ENCODE measurements at regions not wholly inside any gene's neighbourhood (a gene's known extent, or its start where the extent isn't known, plus 50 kb on each side); places are given as distances from the start of the nearest gene placed in this dataset.

DNA sequence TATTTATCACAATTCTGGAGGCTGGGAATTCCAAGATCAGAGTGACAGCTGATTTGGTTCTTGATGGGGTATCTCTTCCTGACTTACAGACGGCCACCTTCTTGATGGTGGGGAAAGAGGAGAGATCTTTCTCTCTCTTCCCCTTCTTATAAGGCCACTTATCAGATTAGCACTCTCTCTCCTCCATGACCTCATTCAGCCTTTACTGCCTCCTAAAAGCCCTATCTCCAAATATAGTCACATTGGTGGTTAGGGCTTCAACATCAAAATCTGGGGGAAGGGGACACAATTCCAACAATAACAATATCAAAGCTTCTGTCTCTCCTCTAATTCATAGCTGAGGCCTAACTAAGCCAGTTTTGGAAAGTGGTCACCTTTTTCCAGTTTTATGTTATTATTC, 91.7 kb upstream of the MBNL1 start:
- Histone ChIP-seq H3K27ac (ENCODE audit: low read depth, low read length) (no peak overlapping the region), H3K27me3 (ENCODE audit: control insufficient read depth in 1 of 2, insufficient read depth in 2 of 2, low read length in 2 of 2) (no peaks in the 10 kb centered on the region), H3K4me3 (ENCODE audit: low read depth in 1 of 2, low read length in 2 of 2) (no peak overlapping the region), H3K9ac (ENCODE audit: low read depth in 1 of 2, low read length in 2 of 2) (no peak overlapping the region), H3K4me1 (ENCODE audit: control insufficient read depth in 1 of 2, insufficient read depth in 2 of 2, low read length in 2 of 2) (no peaks in the 10 kb centered on the region), H3K9me3 (ENCODE audit: control insufficient read depth in 1 of 2, low read length in 2 of 2) (no peaks in the 10 kb centered on the region), H3K36me3 (ENCODE audit: control insufficient read depth in 1 of 2, insufficient read depth in 2 of 2, low read length in 2 of 2) (no peaks in the 10 kb centered on the region)

DNA sequence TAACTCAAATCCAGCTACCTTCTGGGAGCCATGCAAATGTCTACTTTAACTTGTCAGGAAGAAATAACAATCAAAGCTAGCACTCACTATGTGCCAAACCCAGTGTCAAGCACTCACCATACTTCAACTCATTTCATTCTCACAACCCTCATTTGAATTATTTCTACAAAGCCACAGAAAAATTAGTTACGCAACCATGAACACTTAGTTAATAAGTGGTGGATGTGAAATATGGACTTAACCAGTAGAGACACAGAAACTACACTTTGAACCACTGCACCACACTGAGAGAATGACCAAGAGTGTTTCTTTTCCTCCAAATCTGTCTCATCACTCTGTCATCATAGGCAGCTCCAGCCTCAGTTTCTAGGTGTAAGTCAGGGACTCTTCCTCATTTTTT, 91.0 kb upstream of the MBNL1 start:
- no peak overlapping the region for H3K9ac ChIP-seq (ENCODE audit: low read depth in 1 of 2, low read length in 2 of 2)
- no peaks in the 10 kb centered on the region for H3K9me3 ChIP-seq (ENCODE audit: control insufficient read depth in 1 of 2, low read length in 2 of 2)
- H3K4me3 ChIP-seq (ENCODE audit: low read depth in 1 of 2, low read length in 2 of 2): no peak overlapping the region
- no peaks in the 10 kb centered on the region for H3K4me1 ChIP-seq (ENCODE audit: control insufficient read depth in 1 of 2, insufficient read depth in 2 of 2, low read length in 2 of 2)
- H3K27me3 ChIP-seq (ENCODE audit: control insufficient read depth in 1 of 2, insufficient read depth in 2 of 2, low read length in 2 of 2): no peaks in the 10 kb centered on the region
- no peak overlapping the region for H3K27ac ChIP-seq (ENCODE audit: low read depth, low read length)
- no peaks in the 10 kb centered on the region for H3K36me3 ChIP-seq (ENCODE audit: control insufficient read depth in 1 of 2, insufficient read depth in 2 of 2, low read length in 2 of 2)

DNA sequence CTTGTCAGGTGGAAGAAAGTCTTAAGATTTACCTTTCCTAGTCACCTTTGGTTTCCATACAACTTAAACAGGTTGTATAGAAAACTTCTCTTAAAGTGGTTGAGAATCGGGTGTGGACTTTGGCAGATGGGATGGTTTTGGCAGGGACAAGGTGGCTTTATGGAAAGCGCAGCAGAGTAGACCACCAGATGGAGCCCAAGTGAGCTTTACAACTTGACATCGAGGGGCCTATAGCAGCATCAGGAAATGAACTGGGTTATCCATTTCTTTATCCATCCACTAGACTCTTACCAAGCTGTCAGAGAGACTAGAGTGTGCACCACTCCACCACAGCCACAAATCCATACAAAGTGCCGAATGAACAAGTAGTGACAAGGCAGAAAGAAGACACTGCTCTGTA, 85.3 kb upstream of the MBNL1 start:
- no peak overlapping the region for H3K27ac ChIP-seq (ENCODE audit: low read depth, low read length)
- no peaks in the 10 kb centered on the region for H3K27me3 ChIP-seq (ENCODE audit: control insufficient read depth in 1 of 2, insufficient read depth in 2 of 2, low read length in 2 of 2)
- no peak overlapping the region for H3K4me3 ChIP-seq (ENCODE audit: low read depth in 1 of 2, low read length in 2 of 2)
- no peaks in the 10 kb centered on the region for H3K9me3 ChIP-seq (ENCODE audit: control insufficient read depth in 1 of 2, low read length in 2 of 2)
- H3K4me1 ChIP-seq (ENCODE audit: control insufficient read depth in 1 of 2, insufficient read depth in 2 of 2, low read length in 2 of 2): no peaks in the 10 kb centered on the region
- no peaks in the 10 kb centered on the region for H3K36me3 ChIP-seq (ENCODE audit: control insufficient read depth in 1 of 2, insufficient read depth in 2 of 2, low read length in 2 of 2)
- H3K9ac ChIP-seq (ENCODE audit: low read depth in 1 of 2, low read length in 2 of 2): no peak overlapping the region

DNA sequence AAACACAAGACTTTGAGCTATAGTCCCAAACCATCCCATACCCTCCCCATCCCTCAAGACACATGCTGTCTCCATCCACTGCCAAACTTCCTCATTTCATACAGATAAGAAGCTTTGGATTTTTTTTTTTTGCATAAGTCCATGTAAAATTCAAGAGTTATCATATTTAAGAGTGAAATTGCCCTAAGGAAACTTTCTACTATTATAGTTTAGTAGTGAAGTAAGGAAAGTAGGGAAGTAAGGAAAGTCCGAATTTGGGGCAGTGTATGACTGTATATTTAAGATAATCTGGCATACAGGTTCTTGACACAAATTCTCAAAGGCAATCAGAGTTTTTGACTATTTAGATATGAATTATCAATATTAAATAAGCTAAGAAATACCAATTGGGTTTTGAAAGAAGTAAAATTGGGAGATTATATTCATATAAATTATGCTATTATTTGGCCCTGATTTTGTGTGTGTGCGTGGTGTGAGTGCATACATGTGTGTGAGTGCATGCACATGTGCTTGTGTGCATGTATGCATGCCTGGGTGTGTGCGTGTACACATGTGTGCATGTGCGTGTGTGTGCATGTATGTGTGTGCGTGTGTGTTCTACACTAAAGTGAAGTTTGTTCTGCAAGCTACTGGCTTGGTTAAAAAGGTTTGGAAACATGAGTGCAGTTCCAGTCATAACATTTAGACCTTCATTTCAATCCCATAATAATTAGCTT, 83.6 kb upstream of the MBNL1 start:
- H3K36me3 ChIP-seq (ENCODE audit: control insufficient read depth in 1 of 2, insufficient read depth in 2 of 2, low read length in 2 of 2): no peaks in the 10 kb centered on the region
- H3K27me3 ChIP-seq (ENCODE audit: control insufficient read depth in 1 of 2, insufficient read depth in 2 of 2, low read length in 2 of 2): no peaks in the 10 kb centered on the region
- H3K4me1 ChIP-seq (ENCODE audit: control insufficient read depth in 1 of 2, insufficient read depth in 2 of 2, low read length in 2 of 2): no peaks in the 10 kb centered on the region
- H3K4me3 ChIP-seq (ENCODE audit: low read depth in 1 of 2, low read length in 2 of 2): no peak overlapping the region
- H3K9me3 ChIP-seq (ENCODE audit: control insufficient read depth in 1 of 2, low read length in 2 of 2): no peaks in the 10 kb centered on the region
- H3K27ac ChIP-seq (ENCODE audit: low read depth, low read length): no peak overlapping the region
- H3K9ac ChIP-seq (ENCODE audit: low read depth in 1 of 2, low read length in 2 of 2): no peak overlapping the region

DNA sequence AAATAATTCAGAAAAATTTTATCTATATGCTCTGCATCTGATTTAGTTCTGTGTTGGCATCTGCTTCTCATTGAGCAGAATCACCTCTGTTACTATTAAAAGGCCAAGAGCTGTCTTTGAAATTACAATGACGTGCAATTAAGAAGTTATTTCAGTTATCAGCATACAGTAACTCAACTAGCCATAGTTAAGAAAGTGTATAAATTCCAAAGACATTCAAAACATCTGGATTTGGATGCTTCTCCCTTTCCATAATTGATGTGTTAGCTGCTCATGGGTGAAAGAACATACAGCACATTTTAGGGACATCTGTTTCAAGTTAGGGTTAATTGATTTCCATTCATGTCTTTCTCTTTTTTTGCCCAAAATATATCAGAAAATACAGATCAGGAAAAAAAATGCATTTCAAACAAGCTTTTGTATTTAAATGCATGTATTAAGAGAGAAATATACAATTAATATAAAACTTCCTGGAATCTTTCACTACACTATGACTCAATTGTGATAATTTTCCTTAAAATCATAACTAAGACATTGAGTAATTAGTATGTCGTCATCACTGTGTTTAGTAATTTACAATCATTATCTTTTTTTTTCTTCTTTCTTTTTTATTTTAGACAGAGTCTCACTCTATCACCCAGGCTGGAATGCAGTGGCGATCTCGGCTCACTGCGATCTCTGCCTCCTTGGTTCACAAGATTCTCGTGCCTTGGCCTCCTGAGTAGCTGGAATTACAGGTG, 82.7 kb upstream of the MBNL1 start:
- Histone ChIP-seq H3K4me1 (ENCODE audit: control insufficient read depth in 1 of 2, insufficient read depth in 2 of 2, low read length in 2 of 2) (no peaks in the 10 kb centered on the region), H3K4me3 (ENCODE audit: low read depth in 1 of 2, low read length in 2 of 2) (no peak overlapping the region), H3K27me3 (ENCODE audit: control insufficient read depth in 1 of 2, insufficient read depth in 2 of 2, low read length in 2 of 2) (no peaks in the 10 kb centered on the region), H3K9me3 (ENCODE audit: control insufficient read depth in 1 of 2, low read length in 2 of 2) (no peaks in the 10 kb centered on the region), H3K27ac (ENCODE audit: low read depth, low read length) (no peak overlapping the region), H3K36me3 (ENCODE audit: control insufficient read depth in 1 of 2, insufficient read depth in 2 of 2, low read length in 2 of 2) (no peaks in the 10 kb centered on the region), H3K9ac (ENCODE audit: low read depth in 1 of 2, low read length in 2 of 2) (no peak overlapping the region)

DNA sequence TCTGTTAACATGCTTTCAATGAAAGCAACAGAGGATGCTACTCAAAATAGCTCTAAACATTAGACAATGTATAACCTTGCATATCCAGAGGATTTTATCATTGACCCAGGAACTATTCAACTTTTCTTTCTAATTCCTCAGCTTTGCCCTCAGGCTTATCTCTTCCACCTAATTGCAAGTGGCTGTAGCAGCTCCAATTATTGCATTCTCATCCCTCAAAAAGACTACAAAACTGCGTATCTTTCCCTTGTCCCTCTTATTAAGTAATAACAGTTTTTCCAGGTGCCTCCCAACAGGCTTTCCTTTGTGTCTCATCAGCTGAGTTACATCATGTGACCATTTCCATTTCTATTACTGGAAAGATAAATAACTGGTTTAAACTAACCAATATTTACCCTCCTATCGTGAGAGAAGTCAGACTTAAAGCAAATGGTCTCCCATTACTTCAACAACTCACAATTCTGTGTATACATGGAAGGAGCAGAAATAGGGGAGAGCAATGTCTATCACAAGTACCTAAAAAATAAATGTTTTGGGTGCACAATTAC, 78.0 kb upstream of the MBNL1 start:
- Histone ChIP-seq H3K4me3 (ENCODE audit: low read depth in 1 of 2, low read length in 2 of 2) (no peak overlapping the region), H3K4me1 (ENCODE audit: control insufficient read depth in 1 of 2, insufficient read depth in 2 of 2, low read length in 2 of 2) (peaks cover 4 to 10% of the 10 kb centered on the region in 2 donors), H3K27ac (ENCODE audit: low read depth, low read length) (no peak overlapping the region), H3K9ac (ENCODE audit: low read depth in 1 of 2, low read length in 2 of 2) (no peak overlapping the region), H3K27me3 (ENCODE audit: control insufficient read depth in 1 of 2, insufficient read depth in 2 of 2, low read length in 2 of 2) (no peaks in the 10 kb centered on the region), H3K9me3 (ENCODE audit: control insufficient read depth in 1 of 2, low read length in 2 of 2) (no peaks in the 10 kb centered on the region), H3K36me3 (ENCODE audit: control insufficient read depth in 1 of 2, insufficient read depth in 2 of 2, low read length in 2 of 2) (no peaks in the 10 kb centered on the region)

DNA sequence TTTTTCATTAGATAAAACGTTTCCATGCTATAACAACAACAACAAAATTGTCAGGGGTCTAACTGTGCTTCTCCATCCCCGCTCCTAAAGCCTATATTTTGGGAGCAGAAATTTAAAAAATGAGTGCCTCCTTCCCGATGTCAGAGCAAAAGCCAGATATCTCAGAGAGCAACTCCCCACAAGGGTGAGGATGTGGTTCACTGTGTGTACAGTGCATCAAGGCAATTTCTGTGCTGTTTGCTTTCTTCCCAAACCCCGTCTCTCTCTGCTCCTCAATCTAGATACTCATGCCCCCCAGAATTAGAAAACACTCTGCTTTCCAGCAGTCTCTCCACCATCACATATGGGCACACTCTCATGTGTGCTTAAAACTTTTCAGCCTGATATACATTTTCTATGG, 76.7 kb upstream of the MBNL1 start:
- H3K9ac ChIP-seq (ENCODE audit: low read depth in 1 of 2, low read length in 2 of 2): peak overlapping the region in 1 of 2 donors; percentile 35
- peaks cover 4 to 14% of the 10 kb centered on the region in 2 donors for H3K4me1 ChIP-seq (ENCODE audit: control insufficient read depth in 1 of 2, insufficient read depth in 2 of 2, low read length in 2 of 2)
- no peaks in the 10 kb centered on the region for H3K9me3 ChIP-seq (ENCODE audit: control insufficient read depth in 1 of 2, low read length in 2 of 2)
- H3K27ac ChIP-seq (ENCODE audit: low read depth, low read length): no peak overlapping the region
- no peaks in the 10 kb centered on the region for H3K36me3 ChIP-seq (ENCODE audit: control insufficient read depth in 1 of 2, insufficient read depth in 2 of 2, low read length in 2 of 2)
- H3K27me3 ChIP-seq (ENCODE audit: control insufficient read depth in 1 of 2, insufficient read depth in 2 of 2, low read length in 2 of 2): no peaks in the 10 kb centered on the region
- no peak overlapping the region for H3K4me3 ChIP-seq (ENCODE audit: low read depth in 1 of 2, low read length in 2 of 2)

DNA sequence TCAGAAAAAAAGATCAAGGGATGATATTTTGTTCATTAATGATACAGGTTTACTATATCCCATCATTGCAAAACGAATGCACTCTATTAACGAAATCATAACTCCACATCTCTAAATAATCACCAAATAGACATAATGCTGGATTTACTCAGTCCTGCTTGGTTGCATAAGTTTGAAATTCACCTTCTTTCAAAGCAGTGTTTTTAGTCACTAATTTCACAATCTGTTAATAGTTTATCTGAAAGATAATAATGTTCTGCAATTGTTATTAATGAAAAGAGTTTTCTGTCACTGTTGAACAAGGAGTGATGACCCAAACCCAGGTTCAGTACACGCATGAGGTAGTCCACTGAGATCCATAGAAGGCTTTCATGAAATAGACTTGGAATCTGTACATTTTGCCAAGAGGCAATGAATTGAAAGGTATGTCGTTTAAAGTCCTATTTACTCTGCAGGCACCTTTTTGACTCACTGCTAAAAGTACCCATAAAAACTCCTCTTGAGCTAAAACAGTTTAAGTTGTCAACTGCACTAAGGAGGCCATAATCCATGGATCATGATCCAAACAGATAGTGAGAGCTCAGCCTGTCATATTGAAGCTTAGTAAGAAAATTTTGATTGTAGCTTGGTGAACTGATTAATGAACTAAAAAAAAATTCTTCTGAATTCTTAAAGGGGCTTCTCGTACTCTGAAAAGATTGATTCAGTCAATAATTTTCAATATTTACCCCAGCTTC, 75.6 kb upstream of the MBNL1 start:
- Histone ChIP-seq H3K4me1 (ENCODE audit: control insufficient read depth in 1 of 2, insufficient read depth in 2 of 2, low read length in 2 of 2) (peaks cover 9 to 23% of the 10 kb centered on the region in 2 donors), H3K4me3 (ENCODE audit: low read depth in 1 of 2, low read length in 2 of 2) (peak overlapping the region; percentile 59 to 72), H3K27me3 (ENCODE audit: control insufficient read depth in 1 of 2, insufficient read depth in 2 of 2, low read length in 2 of 2) (no peaks in the 10 kb centered on the region), H3K9ac (ENCODE audit: low read depth in 1 of 2, low read length in 2 of 2) (peak overlapping the region; percentile 3 to 31), H3K27ac (ENCODE audit: low read depth, low read length) (no peak overlapping the region), H3K9me3 (ENCODE audit: control insufficient read depth in 1 of 2, low read length in 2 of 2) (no peaks in the 10 kb centered on the region), H3K36me3 (ENCODE audit: control insufficient read depth in 1 of 2, insufficient read depth in 2 of 2, low read length in 2 of 2) (no peaks in the 10 kb centered on the region)

DNA sequence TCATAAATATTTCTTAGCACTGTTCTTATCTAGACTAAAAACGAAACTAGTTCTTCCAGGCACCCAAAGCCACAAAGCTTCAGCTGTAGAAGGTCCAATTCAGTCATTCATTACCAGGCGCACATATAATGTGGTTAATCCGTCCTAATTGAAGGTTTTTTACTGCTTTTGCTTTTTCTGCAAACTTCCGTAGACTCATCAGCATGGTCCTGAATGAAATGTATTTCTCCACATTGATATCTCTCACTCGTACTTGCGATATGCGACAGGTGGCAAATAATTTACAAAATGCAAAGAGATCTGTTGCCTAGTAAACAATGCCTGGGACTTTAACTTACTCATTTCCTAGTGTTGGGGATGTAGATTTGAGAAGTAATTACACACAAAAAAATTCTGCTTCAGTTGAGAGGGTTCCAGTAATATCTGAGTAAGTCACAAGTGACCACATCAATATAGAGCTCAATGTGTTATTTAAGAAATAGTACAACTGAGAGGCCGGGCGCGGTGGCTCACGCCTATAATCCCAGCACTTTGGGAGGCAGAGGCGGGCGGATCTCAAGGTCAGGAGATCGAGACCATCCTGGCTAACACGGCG, 75.0 kb upstream of the MBNL1 start:
- Histone ChIP-seq H3K27ac (ENCODE audit: low read depth, low read length) (no peak overlapping the region), H3K36me3 (ENCODE audit: control insufficient read depth in 1 of 2, insufficient read depth in 2 of 2, low read length in 2 of 2) (no peaks in the 10 kb centered on the region), H3K4me3 (ENCODE audit: low read depth in 1 of 2, low read length in 2 of 2) (peak overlapping the region; percentile 59 to 72), H3K9ac (ENCODE audit: low read depth in 1 of 2, low read length in 2 of 2) (peak overlapping the region; percentile 3 to 31), H3K4me1 (ENCODE audit: control insufficient read depth in 1 of 2, insufficient read depth in 2 of 2, low read length in 2 of 2) (peaks cover 10 to 30% of the 10 kb centered on the region in 2 donors), H3K27me3 (ENCODE audit: control insufficient read depth in 1 of 2, insufficient read depth in 2 of 2, low read length in 2 of 2) (no peaks in the 10 kb centered on the region), H3K9me3 (ENCODE audit: control insufficient read depth in 1 of 2, low read length in 2 of 2) (no peaks in the 10 kb centered on the region)

All from duodenal mucosa (tissue), 2 donors.